ENCODE measurements at regions not wholly inside any gene's neighbourhood (a gene's known extent, or its start where the extent isn't known, plus 50 kb on each side); places are given as distances from the start of the nearest gene placed in this dataset.

DNA sequence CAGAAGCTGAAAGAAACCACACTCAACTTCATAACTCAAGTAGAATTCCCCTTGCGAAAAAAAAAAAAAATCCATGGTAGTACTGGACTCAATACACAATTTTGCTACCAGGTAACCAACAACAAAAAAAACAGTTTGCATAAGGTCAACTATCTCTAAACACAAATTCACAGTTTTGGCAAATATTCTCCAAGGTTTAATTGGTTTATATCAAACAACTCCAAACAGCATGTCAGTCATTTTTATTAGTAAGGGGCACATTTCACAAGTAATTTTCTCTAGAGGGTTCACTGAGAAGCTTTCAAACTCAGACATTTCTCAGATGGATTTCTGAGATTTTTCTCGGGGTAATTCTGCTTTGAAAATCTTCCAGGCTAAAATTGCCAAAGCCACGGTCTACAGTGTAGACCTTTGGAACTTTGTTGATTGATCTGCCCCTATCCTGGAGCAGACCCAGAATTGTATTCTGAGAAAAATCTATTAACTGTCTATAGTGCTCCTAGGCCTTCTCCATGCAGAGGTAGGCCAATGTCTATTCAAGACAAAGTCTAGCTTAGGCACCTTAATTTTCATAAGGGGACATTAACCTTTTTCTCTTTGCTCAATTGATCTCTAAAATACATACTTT, 73.7 kb upstream of the NFKB1 start:
- ChIA-PET CTCF (no interaction called here), POLR2A (ENCODE audit: low non-redundant PET) (no interaction called here)
- H3K27ac ChIP-seq, result no peak overlapping the region
- TF ChIP-seq, protein P1, sequence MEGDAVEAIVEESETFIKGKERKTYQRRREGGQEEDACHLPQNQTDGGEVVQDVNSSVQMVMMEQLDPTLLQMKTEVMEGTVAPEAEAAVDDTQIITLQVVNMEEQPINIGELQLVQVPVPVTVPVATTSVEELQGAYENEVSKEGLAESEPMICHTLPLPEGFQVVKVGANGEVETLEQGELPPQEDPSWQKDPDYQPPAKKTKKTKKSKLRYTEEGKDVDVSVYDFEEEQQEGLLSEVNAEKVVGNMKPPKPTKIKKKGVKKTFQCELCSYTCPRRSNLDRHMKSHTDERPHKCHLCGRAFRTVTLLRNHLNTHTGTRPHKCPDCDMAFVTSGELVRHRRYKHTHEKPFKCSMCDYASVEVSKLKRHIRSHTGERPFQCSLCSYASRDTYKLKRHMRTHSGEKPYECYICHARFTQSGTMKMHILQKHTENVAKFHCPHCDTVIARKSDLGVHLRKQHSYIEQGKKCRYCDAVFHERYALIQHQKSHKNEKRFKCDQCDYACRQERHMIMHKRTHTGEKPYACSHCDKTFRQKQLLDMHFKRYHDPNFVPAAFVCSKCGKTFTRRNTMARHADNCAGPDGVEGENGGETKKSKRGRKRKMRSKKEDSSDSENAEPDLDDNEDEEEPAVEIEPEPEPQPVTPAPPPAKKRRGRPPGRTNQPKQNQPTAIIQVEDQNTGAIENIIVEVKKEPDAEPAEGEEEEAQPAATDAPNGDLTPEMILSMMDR (conservative IDR thresholded peaks at IDR 0.05; ENCODE audit: low read depth), result no peak
- no peak for DNase-seq (ENCODE audit: low spot score)

DNA sequence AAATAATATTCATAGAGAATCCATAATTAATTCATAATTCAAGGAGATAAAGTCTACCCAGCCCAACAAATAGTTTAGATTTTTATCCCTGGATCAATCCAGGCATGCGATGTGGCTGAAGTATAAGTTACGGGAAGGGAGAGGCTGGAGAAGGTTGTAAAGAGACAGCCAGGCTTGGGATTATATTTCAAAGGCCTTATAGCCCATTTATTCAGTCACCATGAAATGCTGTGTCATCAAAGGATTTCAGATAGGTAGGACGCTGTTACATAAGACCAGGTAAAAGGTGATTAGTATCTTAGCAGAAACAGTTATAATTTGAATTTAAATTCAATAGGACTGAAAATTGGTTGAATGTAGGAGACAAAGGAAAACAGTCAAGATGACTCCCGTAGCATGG, 73.0 kb upstream of the NFKB1 start:
- ChIA-PET CTCF (interaction anchor here (0.7 kb wide), 1 partner anchor 586 kb away, joined by 3 read pairs; no protein-coding TSS in a partner anchor), POLR2A (ENCODE audit: low non-redundant PET) (no interaction called here)
- TF ChIP-seq, protein P1 (conservative IDR thresholded peaks at IDR 0.05; ENCODE audit: low read depth), result no peak
- H3K27ac ChIP-seq, result no peak overlapping the region
- no peak for DNase-seq (ENCODE audit: low spot score)

DNA sequence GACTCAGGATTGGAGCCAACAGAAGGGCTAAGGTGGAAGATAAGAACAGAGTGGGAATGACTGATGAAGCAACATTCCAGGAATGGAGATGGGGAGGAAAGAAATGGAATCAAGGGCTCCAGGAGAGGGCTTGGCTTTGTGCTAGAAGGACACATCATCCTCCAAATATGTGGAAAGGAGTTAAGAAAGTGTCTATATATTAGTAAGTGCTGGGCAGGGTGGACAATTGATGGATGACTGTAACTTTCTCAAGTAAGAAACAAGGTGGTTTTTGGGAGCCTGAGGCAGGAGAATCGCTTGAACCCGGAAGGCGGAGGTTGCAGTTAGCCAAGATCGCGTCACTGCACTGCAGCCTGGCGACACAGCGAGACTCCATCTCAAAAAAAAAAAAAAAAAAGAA, 71.6 kb upstream of the NFKB1 start:
- TF ChIP-seq, protein P1 (conservative IDR thresholded peaks at IDR 0.05; ENCODE audit: low read depth), result no peak
- CTCF ChIA-PET, result no interaction called here
- peak overlapping the region; percentile 76 for H3K27ac ChIP-seq
- POLR2A ChIA-PET (ENCODE audit: low non-redundant PET), result no interaction called here
- peak; percentile 87 for DNase-seq (ENCODE audit: low spot score)

DNA sequence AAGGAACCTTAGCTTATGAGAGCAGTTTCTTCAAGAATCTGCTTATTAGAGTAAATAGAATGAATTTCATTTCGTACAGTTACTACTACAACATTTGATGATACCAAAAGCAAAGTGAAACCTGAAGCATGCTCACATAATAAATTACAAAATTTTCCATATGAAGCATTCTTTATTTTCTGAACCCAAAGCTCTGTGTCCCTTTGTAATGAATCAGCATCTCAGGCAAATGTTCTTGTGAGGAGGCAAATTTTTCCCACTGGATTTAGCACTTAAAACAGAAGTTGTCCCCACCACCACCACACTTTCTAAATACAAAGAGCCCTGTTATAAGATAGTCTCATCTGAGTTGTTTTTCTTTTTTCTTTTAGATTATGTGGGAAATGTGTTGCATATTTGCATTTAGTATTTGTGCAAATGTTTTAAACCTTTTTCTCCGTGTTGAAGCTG, 70.7 kb upstream of the NFKB1 start:
- CTCF ChIA-PET, result interaction anchor here (0.6 to 0.7 kb wide), 5 partner anchors 374 to 1384 kb away, joined by 3 to 6 read pairs (median 6); no protein-coding TSS in a partner anchor
- peak overlapping the region; percentile 80 for H3K27ac ChIP-seq
- DNase-seq (ENCODE audit: low spot score), result no peak
- TF ChIP-seq, protein P1 (conservative IDR thresholded peaks at IDR 0.05; ENCODE audit: low read depth), result no peak
- POLR2A ChIA-PET (ENCODE audit: low non-redundant PET), result no interaction called here

- no peak for DNase-seq (ENCODE audit: low spot score)
- POLR2A ChIA-PET (ENCODE audit: low non-redundant PET), result no interaction called here
- TF ChIP-seq, protein P1 (conservative IDR thresholded peaks at IDR 0.05; ENCODE audit: low read depth), result peak; percentile 50; the same call in 1 of the 2 replicates
- CTCF ChIA-PET, result interaction anchor here (0.7 kb wide), 1 partner anchor 69 kb away, joined by 4 read pairs; no protein-coding TSS in a partner anchor
- H3K27ac ChIP-seq, result no peak overlapping the region
Observed at GRCh38 chr4:102431608-102431961, 69.6 kb upstream of the NFKB1 start.

GRCh38 chr4:102437111-102437510, 64.0 kb upstream of the NFKB1 start:
- POLR2A ChIA-PET (ENCODE audit: low non-redundant PET), result no interaction called here
- TF ChIP-seq, protein P1 (conservative IDR thresholded peaks at IDR 0.05; ENCODE audit: low read depth), result no peak
- H3K27ac ChIP-seq, result no peak overlapping the region
- no peak for DNase-seq (ENCODE audit: low spot score)
- CTCF ChIA-PET, result no interaction called here

Data from RWPE1 (cell line).